Midbrain (tissue), 1 donor: ENCODE measurements at regions not wholly inside any gene's neighbourhood (a gene's known extent, or its start where the extent isn't known, plus 50 kb on each side); places are given as distances from the start of the nearest gene placed in this dataset.

Source experiments
- DNase-seq: peaks from one replicate; lab custom pipeline; 2025; lab: John Stamatoyannopoulos, UW

GRCh38 chr6:9523462-9523861 is 891.4 kb downstream of the TFAP2A start:
- DNase-seq = no peak

GRCh38 chr6:9522101-9522500 is 892.8 kb downstream of the TFAP2A start:
- no peak for DNase-seq

GRCh38 chr6:9521152-9521530 is 893.7 kb downstream of the TFAP2A start:
- no peak for DNase-seq

- no peak for DNase-seq
These were observed 894.3 kb downstream of the TFAP2A start for GRCh38 chr6:9520417-9521151.

GRCh38 chr6:9518431-9518830 is 896.4 kb downstream of the TFAP2A start:
- DNase-seq = no peak

GRCh38 chr6:9517806-9518205 is 897.1 kb downstream of the TFAP2A start:
- DNase-seq = no peak

- DNase-seq = no peak
These were observed 899.0 kb downstream of the TFAP2A start for GRCh38 chr6:9515633-9516606.

- DNase-seq = no peak
These were observed 900.7 kb downstream of the TFAP2A start for GRCh38 chr6:9514146-9514545.

- DNase-seq = no peak
These were observed 903.7 kb downstream of the TFAP2A start for GRCh38 chr6:9511157-9511556.

GRCh38 chr6:9507136-9507895 is 907.6 kb downstream of the TFAP2A start:
- no peak for DNase-seq

- DNase-seq = no peak
These were observed 910.7 kb downstream of the TFAP2A start for GRCh38 chr6:9504191-9504590.

GRCh38 chr6:9503111-9503761 is 911.6 kb downstream of the TFAP2A start:
- DNase-seq = no peak

GRCh38 chr6:9499709-9500108 is 915.2 kb downstream of the TFAP2A start:
- no peak for DNase-seq

- no peak for DNase-seq
These were observed 918.0 kb downstream of the TFAP2A start for GRCh38 chr6:9496837-9497236.

- no peak for DNase-seq
These were observed 920.0 kb downstream of the TFAP2A start for GRCh38 chr6:9494864-9495263.

GRCh38 chr6:9492790-9493189 is 922.1 kb downstream of the TFAP2A start:
- DNase-seq = no peak

- no peak for DNase-seq
These were observed 927.7 kb downstream of the TFAP2A start for GRCh38 chr6:9487128-9487527.

- no peak for DNase-seq
These were observed 928.9 kb downstream of the TFAP2A start for GRCh38 chr6:9485992-9486391.

GRCh38 chr6:9484686-9485085 is 930.2 kb downstream of the TFAP2A start:
- DNase-seq = no peak

GRCh38 chr6:9484091-9484490 is 930.8 kb downstream of the TFAP2A start:
- no peak for DNase-seq

GRCh38 chr6:9482030-9482738 is 932.7 kb downstream of the TFAP2A start:
- DNase-seq = no peak
